ENCODE measurements at regions not wholly inside any gene's neighbourhood (a gene's known extent, or its start where the extent isn't known, plus 50 kb on each side); places are given as distances from the start of the nearest gene placed in this dataset.

DNA sequence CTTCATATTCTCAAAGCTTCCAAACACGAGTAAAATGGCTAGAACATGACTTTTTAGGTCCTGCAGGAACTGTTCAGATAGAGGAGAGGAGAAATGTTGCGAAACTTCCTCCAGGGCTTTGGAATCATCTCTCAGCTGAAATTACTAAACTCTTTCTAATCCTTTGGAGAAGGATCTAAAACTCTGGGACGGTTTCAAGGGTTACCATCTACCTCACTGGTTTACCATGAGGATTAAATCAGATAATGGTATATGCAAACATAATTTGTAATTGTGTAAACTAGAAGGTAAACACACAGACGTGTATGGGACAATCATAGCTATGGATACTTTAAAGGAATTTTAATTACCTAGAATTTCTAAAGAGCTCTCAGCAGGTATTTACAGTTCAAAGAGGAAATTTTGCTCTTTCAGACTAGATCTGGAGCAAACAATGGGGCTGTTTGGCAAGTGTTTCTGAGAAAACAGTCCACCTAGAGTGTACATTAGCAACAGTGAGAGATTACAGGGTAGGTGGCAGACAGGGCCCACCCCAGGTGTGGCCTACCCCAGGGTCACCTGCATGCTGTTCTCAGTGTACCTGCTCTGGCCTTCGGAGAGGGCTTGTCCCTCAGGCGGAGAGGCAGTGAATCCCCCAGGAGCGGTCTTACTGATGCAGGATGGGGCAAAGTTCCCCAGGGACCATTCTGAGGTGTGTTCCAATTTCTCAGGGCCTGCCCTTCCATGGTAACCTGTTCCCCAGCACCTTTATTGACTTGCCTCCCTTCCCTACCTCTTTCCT is 124.7 kb upstream of the MAX start (continued):
- TF ChIP-seq, protein P1, sequence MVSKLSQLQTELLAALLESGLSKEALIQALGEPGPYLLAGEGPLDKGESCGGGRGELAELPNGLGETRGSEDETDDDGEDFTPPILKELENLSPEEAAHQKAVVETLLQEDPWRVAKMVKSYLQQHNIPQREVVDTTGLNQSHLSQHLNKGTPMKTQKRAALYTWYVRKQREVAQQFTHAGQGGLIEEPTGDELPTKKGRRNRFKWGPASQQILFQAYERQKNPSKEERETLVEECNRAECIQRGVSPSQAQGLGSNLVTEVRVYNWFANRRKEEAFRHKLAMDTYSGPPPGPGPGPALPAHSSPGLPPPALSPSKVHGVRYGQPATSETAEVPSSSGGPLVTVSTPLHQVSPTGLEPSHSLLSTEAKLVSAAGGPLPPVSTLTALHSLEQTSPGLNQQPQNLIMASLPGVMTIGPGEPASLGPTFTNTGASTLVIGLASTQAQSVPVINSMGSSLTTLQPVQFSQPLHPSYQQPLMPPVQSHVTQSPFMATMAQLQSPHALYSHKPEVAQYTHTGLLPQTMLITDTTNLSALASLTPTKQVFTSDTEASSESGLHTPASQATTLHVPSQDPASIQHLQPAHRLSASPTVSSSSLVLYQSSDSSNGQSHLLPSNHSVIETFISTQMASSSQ (IDR thresholded peaks at IDR 0.05; ENCODE audit: low read depth) = peak; percentile 37; the same call in 1 of the 2 replicates
- TF ChIP-seq, protein P1 (CRISPR knock-in tag; IDR thresholded peaks at IDR 0.05; ENCODE audit: borderline replicate concordance) = peak; percentile 82; the same call in 1 of the 2 replicates
- peak; percentile 69; the same call in 1 of the 2 replicates for TF ChIP-seq KDM6A (CRISPR knock-in tag; IDR thresholded peaks at IDR 0.05; ENCODE audit: low read depth)
- TF ChIP-seq SP5 (CRISPR knock-in tag; IDR thresholded peaks at IDR 0.05; ENCODE audit: borderline replicate concordance, low read depth) = peak; percentile 37
- TF ChIP-seq KLF11 (CRISPR knock-in tag; IDR thresholded peaks at IDR 0.05) = no peak; the same call in 1 of the 2 replicates
- no peak for TF ChIP-seq TOPORS (CRISPR knock-in tag; IDR thresholded peaks at IDR 0.05)
- TF ChIP-seq ZNF34 (CRISPR knock-in tag; IDR thresholded peaks at IDR 0.05; ENCODE audit: borderline replicate concordance) = no peak
- no peak for TF ChIP-seq ZNF543 (CRISPR knock-in tag; IDR thresholded peaks at IDR 0.05)
- 0 out of 2 replicates have a peak, but pooled peaks have one; percentile 43 for TF ChIP-seq ZNF564 (CRISPR knock-in tag; IDR thresholded peaks at IDR 0.05)
- TF ChIP-seq, protein P2, sequence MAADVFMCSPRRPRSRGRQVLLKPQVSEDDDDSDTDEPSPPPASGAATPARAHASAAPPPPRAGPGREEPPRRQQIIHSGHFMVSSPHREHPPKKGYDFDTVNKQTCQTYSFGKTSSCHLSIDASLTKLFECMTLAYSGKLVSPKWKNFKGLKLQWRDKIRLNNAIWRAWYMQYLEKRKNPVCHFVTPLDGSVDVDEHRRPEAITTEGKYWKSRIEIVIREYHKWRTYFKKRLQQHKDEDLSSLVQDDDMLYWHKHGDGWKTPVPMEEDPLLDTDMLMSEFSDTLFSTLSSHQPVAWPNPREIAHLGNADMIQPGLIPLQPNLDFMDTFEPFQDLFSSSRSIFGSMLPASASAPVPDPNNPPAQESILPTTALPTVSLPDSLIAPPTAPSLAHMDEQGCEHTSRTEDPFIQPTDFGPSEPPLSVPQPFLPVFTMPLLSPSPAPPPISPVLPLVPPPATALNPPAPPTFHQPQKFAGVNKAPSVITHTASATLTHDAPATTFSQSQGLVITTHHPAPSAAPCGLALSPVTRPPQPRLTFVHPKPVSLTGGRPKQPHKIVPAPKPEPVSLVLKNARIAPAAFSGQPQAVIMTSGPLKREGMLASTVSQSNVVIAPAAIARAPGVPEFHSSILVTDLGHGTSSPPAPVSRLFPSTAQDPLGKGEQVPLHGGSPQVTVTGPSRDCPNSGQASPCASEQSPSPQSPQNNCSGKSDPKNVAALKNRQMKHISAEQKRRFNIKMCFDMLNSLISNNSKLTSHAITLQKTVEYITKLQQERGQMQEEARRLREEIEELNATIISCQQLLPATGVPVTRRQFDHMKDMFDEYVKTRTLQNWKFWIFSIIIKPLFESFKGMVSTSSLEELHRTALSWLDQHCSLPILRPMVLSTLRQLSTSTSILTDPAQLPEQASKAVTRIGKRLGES (CRISPR knock-in tag; IDR thresholded peaks at IDR 0.05; ENCODE audit: borderline replicate concordance) = no peak
- TF ChIP-seq HOXA5 (CRISPR knock-in tag; IDR thresholded peaks at IDR 0.05) = peak; percentile 60; the same call in 1 of the 2 replicates
- TF ChIP-seq, protein P3, sequence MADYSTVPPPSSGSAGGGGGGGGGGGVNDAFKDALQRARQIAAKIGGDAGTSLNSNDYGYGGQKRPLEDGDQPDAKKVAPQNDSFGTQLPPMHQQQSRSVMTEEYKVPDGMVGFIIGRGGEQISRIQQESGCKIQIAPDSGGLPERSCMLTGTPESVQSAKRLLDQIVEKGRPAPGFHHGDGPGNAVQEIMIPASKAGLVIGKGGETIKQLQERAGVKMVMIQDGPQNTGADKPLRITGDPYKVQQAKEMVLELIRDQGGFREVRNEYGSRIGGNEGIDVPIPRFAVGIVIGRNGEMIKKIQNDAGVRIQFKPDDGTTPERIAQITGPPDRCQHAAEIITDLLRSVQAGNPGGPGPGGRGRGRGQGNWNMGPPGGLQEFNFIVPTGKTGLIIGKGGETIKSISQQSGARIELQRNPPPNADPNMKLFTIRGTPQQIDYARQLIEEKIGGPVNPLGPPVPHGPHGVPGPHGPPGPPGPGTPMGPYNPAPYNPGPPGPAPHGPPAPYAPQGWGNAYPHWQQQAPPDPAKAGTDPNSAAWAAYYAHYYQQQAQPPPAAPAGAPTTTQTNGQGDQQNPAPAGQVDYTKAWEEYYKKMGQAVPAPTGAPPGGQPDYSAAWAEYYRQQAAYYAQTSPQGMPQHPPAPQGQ (CRISPR knock-in tag; IDR thresholded peaks at IDR 0.05; ENCODE audit: borderline replicate concordance) = no peak
- TF ChIP-seq PHF20 (CRISPR knock-in tag; IDR thresholded peaks at IDR 0.05) = no peak
- no peak for TF ChIP-seq ARNT (IDR thresholded peaks at IDR 0.05)
- TF ChIP-seq ZNF713 (CRISPR knock-in tag; IDR thresholded peaks at IDR 0.05) = no peak
- no peak for TF ChIP-seq RFXANK (CRISPR knock-in tag; IDR thresholded peaks at IDR 0.05)
- no peak for TF ChIP-seq SCMH1 (CRISPR knock-in tag; IDR thresholded peaks at IDR 0.05; ENCODE audit: borderline replicate concordance)
- TF ChIP-seq, protein P4, sequence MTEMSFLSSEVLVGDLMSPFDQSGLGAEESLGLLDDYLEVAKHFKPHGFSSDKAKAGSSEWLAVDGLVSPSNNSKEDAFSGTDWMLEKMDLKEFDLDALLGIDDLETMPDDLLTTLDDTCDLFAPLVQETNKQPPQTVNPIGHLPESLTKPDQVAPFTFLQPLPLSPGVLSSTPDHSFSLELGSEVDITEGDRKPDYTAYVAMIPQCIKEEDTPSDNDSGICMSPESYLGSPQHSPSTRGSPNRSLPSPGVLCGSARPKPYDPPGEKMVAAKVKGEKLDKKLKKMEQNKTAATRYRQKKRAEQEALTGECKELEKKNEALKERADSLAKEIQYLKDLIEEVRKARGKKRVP (CRISPR knock-in tag; IDR thresholded peaks at IDR 0.05) = no peak; a peak in 1 of 4 replicates
- TF ChIP-seq MAFF (IDR thresholded peaks at IDR 0.05; ENCODE audit: low read depth, low read length) = no peak
- peak; percentile 90; the same call in 1 of the 2 replicates for TF ChIP-seq ZFP36L1 (CRISPR knock-in tag; IDR thresholded peaks at IDR 0.05)
- TF ChIP-seq ATAD3A (CRISPR knock-in tag; IDR thresholded peaks at IDR 0.05) = no peak
